Naive thymus-derived CD4-positive, alpha-beta T cell (primary cell): ENCODE measurements at regions not wholly inside any gene's neighbourhood (a gene's known extent, or its start where the extent isn't known, plus 50 kb on each side); places are given as distances from the start of the nearest gene placed in this dataset.
"Not testable (repeated sequence)": the region's sequence is repeated elsewhere in the genome, so short reads cannot be mapped to it uniquely, and the experiment has no call there.

Experiments used
- ATAC-seq: fragments of 150-1000 bp; cut with Tn5 transposase; 2 replicates; pipeline ENCODE4 v1.10.0; 2021; ENCODE audit warnings: mild to moderate bottlenecking, moderate library complexity
- CTCF ChIA-PET: fragments of 350-600 bp; sonication (Branson Sonifier 250); formaldehyde crosslinking; loops from one replicate; lab custom pipeline; 2021; ENCODE audit warnings: antibody characterized with exemption; lab: Charles Lee
- POLR2A ChIA-PET: fragments of 350-600 bp; sonication (Branson Sonifier 250); formaldehyde crosslinking; loops from one replicate; lab custom pipeline; 2021; ENCODE audit warnings: antibody characterized with exemption, inconsistent platforms; lab: Charles Lee
- DNase-seq, 9 donors: peaks; one replicate each; pipeline versions ENCODE4 v3.0.0 to v3.0.0-alpha.2; 2020 to 2022; ENCODE audit warnings: mixed read lengths in 1 of 9
- H3K27ac ChIP-seq: one replicate; pipeline ENCODE4 v1.7.0; 2013; ENCODE audit warnings: mild to moderate bottlenecking, low read depth, low read length, moderate library complexity
- H3K27me3 ChIP-seq, 2 donors: one replicate each; pipeline ENCODE4 v1.7.0; 2013; ENCODE audit warnings: low read length in 2 of 2, mild to moderate bottlenecking in 2 of 2, moderate library complexity in 2 of 2; ENCODE audit not compliant: control insufficient read depth in 2 of 2, insufficient read depth in 2 of 2
- H3K36me3 ChIP-seq, 3 experiments: 1 replicate in 2 of 3; 2 replicates in 1 of 3; pipeline ENCODE4 v1.7.0; 2013; ENCODE audit warnings: low read length in 3 of 3, mild to moderate bottlenecking in 3 of 3, moderate library complexity in 1 of 3; ENCODE audit not compliant: insufficient read depth in 3 of 3, control insufficient read depth in 2 of 3
- H3K4me1 ChIP-seq, 2 donors: one replicate each; pipeline ENCODE4 v1.7.0; 2013; ENCODE audit warnings: low read length in 2 of 2, mild to moderate bottlenecking in 2 of 2, moderate library complexity in 1 of 2; ENCODE audit not compliant: control insufficient read depth in 2 of 2, insufficient read depth in 2 of 2
- H3K4me3 ChIP-seq: 2 replicates; pipeline ENCODE4 v1.7.0; 2013; ENCODE audit warnings: mild to moderate bottlenecking, low read length
- H3K9me3 ChIP-seq, 3 experiments: 1 replicate in 2 of 3; 2 replicates in 1 of 3; pipeline ENCODE4 v1.7.0; 2013; ENCODE audit warnings: low read length in 3 of 3; ENCODE audit not compliant: control insufficient read depth in 2 of 3
- H3K27ac Mint-ChIP-seq, 9 donors: one replicate each; pipeline ENCODE4 v1.8.0; 2020 to 2022; ENCODE audit warnings: mixed read lengths in 9 of 9, mild to moderate bottlenecking in 8 of 9, moderate library complexity in 5 of 9, inconsistent platforms in 2 of 9
- H3K27me3 Mint-ChIP-seq, 5 donors: one replicate each; pipeline ENCODE4 v1.8.0; 2021 to 2022; ENCODE audit warnings: mixed read lengths in 5 of 5, mild to moderate bottlenecking in 1 of 5
- H3K36me3 Mint-ChIP-seq, 5 donors: one replicate each; pipeline ENCODE4 v1.8.0; 2020 to 2022; ENCODE audit warnings: mixed read lengths in 5 of 5, mild to moderate bottlenecking in 3 of 5, inconsistent platforms in 1 of 5
- H3K4me1 Mint-ChIP-seq, 7 donors: one replicate each; pipeline ENCODE4 v1.8.0; 2020 to 2022; ENCODE audit warnings: mixed read lengths in 7 of 7, mild to moderate bottlenecking in 3 of 7, inconsistent platforms in 1 of 7
- H3K4me3 Mint-ChIP-seq, 10 donors: one replicate each; pipeline ENCODE4 v1.8.0; 2020 to 2022; ENCODE audit warnings: mild to moderate bottlenecking in 10 of 10, mixed read lengths in 10 of 10, moderate library complexity in 6 of 10, inconsistent platforms in 2 of 10
- H3K9me3 Mint-ChIP-seq, 11 donors: one replicate each; pipeline ENCODE4 v1.8.0; 2020 to 2022; ENCODE audit warnings: mixed read lengths in 11 of 11, mild to moderate bottlenecking in 4 of 11, inconsistent platforms in 1 of 11, moderate library complexity in 1 of 11
- intact Hi-C, 2 donors: fragments of 100-400 bp; cut with micrococcal nuclease; formaldehyde crosslinking; loops; one replicate each; pipeline ENCODE4 v1.15.1; 2023

GRCh38 chr4:120281581-120281980 lies 214.9 kb upstream of the MAD2L1 start:
- intact Hi-C loops, result no loop called here

GRCh38 chr4:120277391-120277790 lies 210.7 kb upstream of the MAD2L1 start:
- ChIA-PET POLR2A (no interaction called here), CTCF (no interaction called here)
- H3K4me1 Mint-ChIP-seq, result no peaks in the 10 kb centered on the region
- no peak overlapping the region for H3K27ac Mint-ChIP-seq
- H3K9me3 Mint-ChIP-seq, result peaks cover 0 to 1% (median 0%) of the 10 kb centered on the region in 11 donors
- no peaks in the 10 kb centered on the region for H3K4me1 ChIP-seq
- ATAC-seq (no peak), DNase-seq (no peak)
- no peak overlapping the region for H3K27ac ChIP-seq
- H3K36me3 ChIP-seq, result no peaks in the 10 kb centered on the region
- intact Hi-C loops, result no loop called here
- H3K27me3 Mint-ChIP-seq, result peaks cover 0 to 10% (median 4%) of the 10 kb centered on the region in 5 donors
- no peaks in the 10 kb centered on the region for H3K36me3 Mint-ChIP-seq
- H3K4me3 ChIP-seq, result no peak overlapping the region
- H3K9me3 ChIP-seq, result no peaks in the 10 kb centered on the region
- no peaks in the 10 kb centered on the region for H3K27me3 ChIP-seq
- H3K4me3 Mint-ChIP-seq, result no peak overlapping the region

More at GRCh38 chr4:120281581-120281980, 214.9 kb upstream of the MAD2L1 start:
- no peak overlapping the region for H3K4me3 Mint-ChIP-seq
- ATAC-seq, result no peak
- H3K36me3 ChIP-seq, result no peaks in the 10 kb centered on the region
- CTCF ChIA-PET, result no interaction called here
- no peaks in the 10 kb centered on the region for H3K36me3 Mint-ChIP-seq
- H3K27me3 ChIP-seq, result no peaks in the 10 kb centered on the region
- H3K27me3 Mint-ChIP-seq, result peaks cover 0 to 4% (median 0%) of the 10 kb centered on the region in 5 donors
- no peak for DNase-seq
- H3K4me1 ChIP-seq, result no peaks in the 10 kb centered on the region
- POLR2A ChIA-PET, result no interaction called here
- H3K9me3 ChIP-seq, result no peaks in the 10 kb centered on the region
- no peak overlapping the region for H3K27ac Mint-ChIP-seq
- H3K4me3 ChIP-seq, result no peak overlapping the region
- H3K4me1 Mint-ChIP-seq, result no peaks in the 10 kb centered on the region
- no peak overlapping the region for H3K27ac ChIP-seq
- peaks cover 0 to 1% (median 0%) of the 10 kb centered on the region in 11 donors for H3K9me3 Mint-ChIP-seq

GRCh38 chr4:120266602-120267001 lies 200.0 kb upstream of the MAD2L1 start:
- ChIA-PET CTCF (no interaction called here), POLR2A (no interaction called here)
- Histone ChIP-seq H3K4me1 (no peaks in the 10 kb centered on the region), H3K27me3 (no peaks in the 10 kb centered on the region), H3K36me3 (no peaks in the 10 kb centered on the region), H3K4me3 (no peak overlapping the region), H3K27ac (no peak overlapping the region), H3K9me3 (no peaks in the 10 kb centered on the region)
- intact Hi-C loops, result no loop called here
- ATAC-seq (no peak), DNase-seq (no peak)
- Mint-ChIP-seq H3K9me3 (peaks cover 0 to 3% (median 0%) of the 10 kb centered on the region in 11 donors), H3K27me3 (peaks cover 0 to 11% (median 5%) of the 10 kb centered on the region in 5 donors), H3K4me1 (no peaks in the 10 kb centered on the region), H3K36me3 (no peaks in the 10 kb centered on the region), H3K4me3 (no peak overlapping the region), H3K27ac (no peak overlapping the region)

GRCh38 chr4:120263618-120264017 lies 197.0 kb upstream of the MAD2L1 start:
- H3K27ac ChIP-seq, result no peak overlapping the region
- peaks cover 0 to 5% (median 0%) of the 10 kb centered on the region in 11 donors for H3K9me3 Mint-ChIP-seq
- H3K27me3 ChIP-seq, result no peaks in the 10 kb centered on the region
- H3K4me3 Mint-ChIP-seq, result no peak overlapping the region
- DNase-seq (no peak), ATAC-seq (no peak)
- no peaks in the 10 kb centered on the region for H3K36me3 Mint-ChIP-seq
- no peaks in the 10 kb centered on the region for H3K4me1 ChIP-seq
- H3K9me3 ChIP-seq, result no peaks in the 10 kb centered on the region
- H3K36me3 ChIP-seq, result no peaks in the 10 kb centered on the region
- ChIA-PET CTCF (no interaction called here), POLR2A (no interaction called here)
- H3K27ac Mint-ChIP-seq, result no peak overlapping the region
- H3K27me3 Mint-ChIP-seq, result peaks cover 0 to 23% (median 7%) of the 10 kb centered on the region in 5 donors
- H3K4me1 Mint-ChIP-seq, result no peaks in the 10 kb centered on the region
- intact Hi-C loops, result no loop called here
- H3K4me3 ChIP-seq, result no peak overlapping the region

- ATAC-seq (no peak), DNase-seq (no peak)
- Mint-ChIP-seq H3K36me3 (peaks cover 0 to 3% (median 0%) of the 10 kb centered on the region in 5 donors), H3K9me3 (peaks cover 0 to 8% (median 4%) of the 10 kb centered on the region in 11 donors), H3K4me1 (no peaks in the 10 kb centered on the region), H3K27me3 (peaks cover 0 to 28% (median 7%) of the 10 kb centered on the region in 5 donors), H3K27ac (no peak overlapping the region), H3K4me3 (no peak overlapping the region)
- Histone ChIP-seq H3K36me3 (no peaks in the 10 kb centered on the region), H3K27ac (no peak overlapping the region), H3K4me1 (no peaks in the 10 kb centered on the region), H3K4me3 (no peak overlapping the region), H3K27me3 (no peaks in the 10 kb centered on the region), H3K9me3 (no peaks in the 10 kb centered on the region)
- CTCF ChIA-PET, result no interaction called here
- POLR2A ChIA-PET, result no interaction called here
- intact Hi-C loops, result no loop called here
Measured at GRCh38 chr4:120261117-120261516, 194.5 kb upstream of the MAD2L1 start.

GRCh38 chr4:120256112-120256775 lies 189.6 kb upstream of the MAD2L1 start:
- H3K27me3 ChIP-seq, H3K9me3 ChIP-seq, H3K27ac Mint-ChIP-seq, H3K4me1 Mint-ChIP-seq, CTCF ChIA-PET, H3K4me1 ChIP-seq, intact Hi-C loops, H3K4me3 Mint-ChIP-seq, POLR2A ChIA-PET, H3K36me3 Mint-ChIP-seq, ATAC-seq, H3K36me3 ChIP-seq, H3K4me3 ChIP-seq, DNase-seq, H3K27ac ChIP-seq: not testable (repeated sequence)
- peaks cover 0 to 10% (median 4%) of the 10 kb centered on the region in 11 donors for H3K9me3 Mint-ChIP-seq
- peaks cover 0 to 16% (median 2%) of the 10 kb centered on the region in 5 donors for H3K27me3 Mint-ChIP-seq
